Activated CD4-positive, alpha-beta memory T cell treated with anti-CD3 and anti-CD28 coated beads for 36 hours (primary cell): ENCODE measurements at regions not wholly inside any gene's neighbourhood (a gene's known extent, or its start where the extent isn't known, plus 50 kb on each side); places are given as distances from the start of the nearest gene placed in this dataset.
A peak's percentile ranks its signal among the peaks of the same experiment; 100 is the strongest.

ENCODE experiments used
- CTCF ChIA-PET: fragments of 350-600 bp; sonication (Branson Sonifier 250); formaldehyde crosslinking; loops from one replicate; lab custom pipeline; 2021; ENCODE audit warnings: antibody characterized with exemption, inconsistent platforms; lab: Charles Lee
- POLR2A ChIA-PET: fragments of 350-600 bp; sonication (Branson Sonifier 250); formaldehyde crosslinking; loops from one replicate; lab custom pipeline; 2021; ENCODE audit warnings: antibody characterized with exemption; lab: Charles Lee
- DNase-seq: peaks from one replicate; pipeline ENCODE4 v3.0.0-alpha.2; 2020
- H3K27ac Mint-ChIP-seq: one replicate; pipeline ENCODE4 v1.8.0; 2021; ENCODE audit warnings: mixed read lengths
- H3K27me3 Mint-ChIP-seq: one replicate; pipeline ENCODE4 v1.8.0; 2021; ENCODE audit warnings: mixed read lengths
- H3K36me3 Mint-ChIP-seq: one replicate; pipeline ENCODE4 v1.8.0; 2021; ENCODE audit warnings: mixed read lengths
- H3K4me1 Mint-ChIP-seq: one replicate; pipeline ENCODE4 v1.8.0; 2021; ENCODE audit warnings: low read depth, mixed read lengths
- H3K4me3 Mint-ChIP-seq: one replicate; pipeline ENCODE4 v1.8.0; 2021; ENCODE audit warnings: mild to moderate bottlenecking, mixed read lengths
- H3K9me3 Mint-ChIP-seq: one replicate; pipeline ENCODE4 v1.8.0; 2021; ENCODE audit warnings: mixed read lengths
- intact Hi-C: fragments of 100-400 bp; cut with micrococcal nuclease; formaldehyde crosslinking; loops from one replicate; pipeline ENCODE4 v1.15.1; 2023

GRCh38 chr2:136243638-136244535 lies 125.9 kb upstream of the CXCR4 start:
- no peak for DNase-seq
- intact Hi-C loops, result no loop called here
- Mint-ChIP-seq H3K36me3 (no peaks in the 10 kb centered on the region), H3K9me3 (no peaks in the 10 kb centered on the region), H3K27me3 (no peaks in the 10 kb centered on the region), H3K27ac (no peak overlapping the region), H3K4me3 (no peak overlapping the region), H3K4me1 (peaks cover 49% of the 10 kb centered on the region)
- CTCF ChIA-PET, result no interaction called here
- POLR2A ChIA-PET, result no interaction called here

GRCh38 chr2:136242687-136243277 lies 124.8 kb upstream of the CXCR4 start:
- no peak overlapping the region for H3K4me3 Mint-ChIP-seq
- ChIA-PET CTCF (interaction anchor here (1.5 kb wide), 1 partner anchor 139 kb away, joined by 6 read pairs; no protein-coding TSS in a partner anchor), POLR2A (interaction anchor here (0.7 to 1.2 kb wide), 5 partner anchors 30 to 139 kb away, joined by 3 to 4 read pairs (median 3); no protein-coding TSS in a partner anchor)

GRCh38 chr2:136242100-136242499 lies 124.2 kb upstream of the CXCR4 start:
- Mint-ChIP-seq H3K4me3 (no peak overlapping the region), H3K36me3 (no peaks in the 10 kb centered on the region), H3K27me3 (no peaks in the 10 kb centered on the region), H3K27ac (peak overlapping the region; percentile 71), H3K4me1 (peaks cover 52% of the 10 kb centered on the region), H3K9me3 (no peaks in the 10 kb centered on the region)
- DNase-seq, result no peak
- ChIA-PET CTCF (interaction anchor here (1.5 kb wide), 1 partner anchor 140 kb away, joined by 6 read pairs; no protein-coding TSS in a partner anchor), POLR2A (interaction anchor here (1.0 to 1.2 kb wide), 3 partner anchors 29 to 140 kb away, joined by 3 to 4 read pairs (median 3); no protein-coding TSS in a partner anchor)
- intact Hi-C loops, result no loop called here

More at GRCh38 chr2:136242687-136243277, 124.8 kb upstream of the CXCR4 start:
- DNase-seq, result peak; percentile 83
- intact Hi-C loops, result no loop called here
- peaks cover 55% of the 10 kb centered on the region for H3K4me1 Mint-ChIP-seq
- no peaks in the 10 kb centered on the region for H3K27me3 Mint-ChIP-seq
- H3K27ac Mint-ChIP-seq, result peak overlapping the region; percentile 71
- H3K9me3 Mint-ChIP-seq, result no peaks in the 10 kb centered on the region
- no peaks in the 10 kb centered on the region for H3K36me3 Mint-ChIP-seq

- Mint-ChIP-seq H3K9me3 (no peaks in the 10 kb centered on the region), H3K36me3 (no peaks in the 10 kb centered on the region), H3K27me3 (no peaks in the 10 kb centered on the region), H3K27ac (peak overlapping the region; percentile 93), H3K4me3 (no peak overlapping the region), H3K4me1 (peaks cover 63% of the 10 kb centered on the region)
- ChIA-PET CTCF (interaction anchor here (0.8 to 3.8 kb wide), 7 partner anchors 17 to 255 kb away, joined by 3 to 26 read pairs (median 7); no protein-coding TSS in a partner anchor), POLR2A (interaction anchor here (0.6 to 2.8 kb wide), 17 partner anchors 15 to 365 kb away, joined by 3 to 18 read pairs (median 5); partner anchors contain the start of genes DARS1 and MCM6)
- intact Hi-C loops, result loop anchor here (1.0 to 2.0 kb wide), 6 partner anchors 66 to 188 kb away; partner anchors contain the start of gene CXCR4
- peak; percentile 33 for DNase-seq
Observed at GRCh38 chr2:136239079-136239685, 121.2 kb upstream of the CXCR4 start.

- H3K36me3 Mint-ChIP-seq, result no peaks in the 10 kb centered on the region
- intact Hi-C loops, result loop anchor here (1.0 to 2.0 kb wide), 12 partner anchors 25 to 230 kb away; partner anchors contain the start of gene CXCR4
- H3K4me1 Mint-ChIP-seq, result peaks cover 64% of the 10 kb centered on the region
- H3K27me3 Mint-ChIP-seq, result no peaks in the 10 kb centered on the region
- POLR2A ChIA-PET, result interaction anchor here (0.6 to 2.8 kb wide), 20 partner anchors 14 to 364 kb away, joined by 3 to 18 read pairs (median 4); partner anchors contain the start of genes DARS1 and MCM6
- DNase-seq, result peak; percentile 61
- no peak overlapping the region for H3K4me3 Mint-ChIP-seq
- no peaks in the 10 kb centered on the region for H3K9me3 Mint-ChIP-seq
- peak overlapping the region; percentile 93 for H3K27ac Mint-ChIP-seq
- CTCF ChIA-PET, result interaction anchor here (0.7 to 3.8 kb wide), 12 partner anchors 18 to 325 kb away, joined by 3 to 26 read pairs (median 5); no protein-coding TSS in a partner anchor
Observed at GRCh38 chr2:136238286-136239078, 120.5 kb upstream of the CXCR4 start.

- ChIA-PET CTCF (no interaction called here), POLR2A (no interaction called here)
- no peaks in the 10 kb centered on the region for H3K36me3 Mint-ChIP-seq
- H3K27me3 Mint-ChIP-seq, result no peaks in the 10 kb centered on the region
- intact Hi-C loops, result no loop called here
- peaks cover 49% of the 10 kb centered on the region for H3K4me1 Mint-ChIP-seq
- DNase-seq, result no peak
- no peaks in the 10 kb centered on the region for H3K9me3 Mint-ChIP-seq
- no peak overlapping the region for H3K27ac Mint-ChIP-seq
- H3K4me3 Mint-ChIP-seq, result no peak overlapping the region
Observed at GRCh38 chr2:136236019-136236418, 118.1 kb upstream of the CXCR4 start.

GRCh38 chr2:136235546-136235945 lies 117.6 kb upstream of the CXCR4 start:
- Mint-ChIP-seq H3K27ac (no peak overlapping the region), H3K27me3 (no peaks in the 10 kb centered on the region), H3K4me3 (no peak overlapping the region), H3K36me3 (no peaks in the 10 kb centered on the region), H3K9me3 (no peaks in the 10 kb centered on the region), H3K4me1 (peaks cover 46% of the 10 kb centered on the region)
- no peak for DNase-seq
- intact Hi-C loops, result no loop called here
- POLR2A ChIA-PET, result no interaction called here
- CTCF ChIA-PET, result no interaction called here

GRCh38 chr2:136234261-136234660 lies 116.3 kb upstream of the CXCR4 start:
- Mint-ChIP-seq H3K9me3 (peaks cover under 1% of the 10 kb centered on the region), H3K27me3 (no peaks in the 10 kb centered on the region), H3K27ac (no peak overlapping the region), H3K4me1 (peaks cover 34% of the 10 kb centered on the region), H3K4me3 (no peak overlapping the region), H3K36me3 (no peaks in the 10 kb centered on the region)
- ChIA-PET CTCF (interaction anchor here (0.6 kb wide), 1 partner anchor 11 kb away, joined by 4 read pairs; no protein-coding TSS in a partner anchor), POLR2A (no interaction called here)
- DNase-seq, result no peak
- intact Hi-C loops, result no loop called here

GRCh38 chr2:136233298-136233697 lies 115.3 kb upstream of the CXCR4 start:
- Mint-ChIP-seq H3K4me3 (no peak overlapping the region), H3K4me1 (peaks cover 25% of the 10 kb centered on the region), H3K27me3 (no peaks in the 10 kb centered on the region), H3K27ac (no peak overlapping the region), H3K36me3 (no peaks in the 10 kb centered on the region), H3K9me3 (peaks cover 4% of the 10 kb centered on the region)
- POLR2A ChIA-PET, result no interaction called here
- CTCF ChIA-PET, result no interaction called here
- no peak for DNase-seq
- intact Hi-C loops, result no loop called here

- Mint-ChIP-seq H3K27me3 (no peaks in the 10 kb centered on the region), H3K4me3 (no peak overlapping the region), H3K36me3 (no peaks in the 10 kb centered on the region), H3K9me3 (peaks cover 4% of the 10 kb centered on the region), H3K4me1 (peaks cover 18% of the 10 kb centered on the region), H3K27ac (no peak overlapping the region)
- POLR2A ChIA-PET, result no interaction called here
- intact Hi-C loops, result no loop called here
- no peak for DNase-seq
- CTCF ChIA-PET, result no interaction called here
Observed at GRCh38 chr2:136232456-136233172, 114.7 kb upstream of the CXCR4 start.
